ENCODE measurements at regions not wholly inside any gene's neighbourhood (a gene's known extent, or its start where the extent isn't known, plus 50 kb on each side); places are given as distances from the start of the nearest gene placed in this dataset.

GRCh38 chr21:25371841-25372425 lies 235.3 kb downstream of the MRPL39 start:
- no peak for DNase-seq

GRCh38 chr21:25370311-25370744 lies 237.0 kb downstream of the MRPL39 start:
- peak; percentile 9 for DNase-seq

DNA sequence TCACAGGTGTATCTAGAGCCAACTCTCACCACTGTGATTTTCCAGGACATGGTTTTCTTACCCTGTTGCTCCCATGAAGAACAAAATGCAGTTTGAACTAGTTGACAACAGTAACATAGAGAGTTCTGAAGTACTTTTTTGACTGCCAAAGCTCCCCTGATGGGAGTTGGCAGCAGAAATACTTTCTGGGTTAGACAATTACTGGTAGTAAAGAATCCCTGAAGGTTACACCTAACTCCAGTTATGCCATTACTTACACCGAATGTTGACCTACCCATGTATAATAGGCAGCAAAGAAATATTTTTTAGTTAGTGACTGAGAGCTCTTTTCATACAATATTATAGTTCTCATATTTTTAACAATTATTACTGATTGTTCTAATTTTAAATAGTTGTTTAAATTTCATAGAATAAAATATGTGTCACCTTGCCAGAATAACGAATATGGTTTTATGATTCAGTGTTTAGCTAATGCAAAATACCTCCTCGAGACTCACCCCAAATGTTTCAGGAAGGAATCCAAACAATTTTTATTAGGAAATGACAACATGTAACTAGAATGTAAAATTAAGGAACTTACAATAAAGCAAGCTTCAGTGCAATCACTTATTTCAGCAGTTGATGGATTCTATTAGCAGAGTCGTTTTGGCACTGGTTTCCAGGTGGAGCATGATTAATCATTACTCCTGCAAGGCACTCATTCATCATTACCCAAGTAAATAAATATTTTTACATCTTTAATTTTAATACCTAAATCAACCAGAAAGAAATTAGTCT lies 237.6 kb downstream of the MRPL39 start:
- DNase-seq: no peak

DNA sequence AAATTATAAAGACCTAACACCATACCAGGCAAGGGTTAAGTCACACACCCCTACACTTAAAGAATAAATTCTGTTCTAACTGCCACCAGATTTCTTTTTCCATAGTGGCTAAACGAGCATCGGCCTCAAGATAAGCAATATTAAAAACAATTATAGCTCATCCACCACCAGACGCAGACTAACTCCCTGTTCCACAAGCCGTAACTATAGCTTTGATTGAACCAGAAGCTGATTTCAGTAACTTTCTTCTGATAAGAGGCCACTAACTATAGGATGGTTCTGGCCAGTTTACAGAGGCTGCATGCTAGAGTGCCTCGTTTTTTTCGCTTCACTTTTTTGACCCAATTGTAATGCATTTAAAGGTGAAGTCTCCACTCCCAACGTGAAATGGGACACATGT lies 238.8 kb downstream of the MRPL39 start:
- DNase-seq: no peak

GRCh38 chr21:25366116-25366515 lies 241.2 kb downstream of the MRPL39 start:
- DNase-seq: no peak

DNA sequence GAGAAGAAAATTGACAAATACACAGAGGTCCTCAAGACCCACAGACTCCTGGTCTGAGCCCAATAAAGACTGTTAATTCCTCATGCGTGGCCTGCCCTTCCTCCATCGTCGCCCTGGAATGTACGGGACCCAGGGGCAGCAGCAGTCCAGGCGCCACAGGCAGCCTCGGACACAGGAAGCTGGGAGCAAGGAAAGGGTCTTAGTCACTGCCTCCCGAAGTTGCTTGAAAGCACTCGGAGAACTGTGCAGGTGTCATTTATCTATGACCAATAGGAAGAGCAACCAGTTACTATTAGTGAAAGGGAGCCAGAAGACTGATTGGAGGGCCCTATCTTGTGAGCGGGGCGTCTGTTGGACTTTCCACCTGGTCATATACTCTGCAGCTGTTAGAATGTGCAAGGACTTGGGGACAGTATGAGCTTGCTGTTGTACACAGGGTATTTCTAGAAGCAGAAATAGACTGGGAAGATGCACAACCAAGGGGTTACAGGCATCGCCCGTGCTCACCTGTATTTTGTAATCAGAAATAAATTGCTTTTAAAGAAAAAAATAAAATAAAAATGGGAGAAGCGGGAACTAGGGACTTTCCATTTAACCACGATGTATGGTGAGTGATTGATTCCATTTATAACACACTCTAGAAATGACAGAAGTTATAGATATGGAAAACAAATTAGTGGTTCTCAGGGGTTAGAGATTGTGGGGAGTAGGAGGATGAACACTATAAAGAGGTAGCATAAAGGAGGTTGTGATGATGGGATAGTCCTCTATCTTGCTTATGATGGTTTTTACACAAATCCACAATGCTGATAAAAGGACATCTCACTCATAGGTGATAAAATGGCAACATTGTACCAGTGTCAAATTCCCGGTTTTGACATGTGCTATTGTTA lies 244.7 kb downstream of the MRPL39 start:
- no peak for DNase-seq

DNA sequence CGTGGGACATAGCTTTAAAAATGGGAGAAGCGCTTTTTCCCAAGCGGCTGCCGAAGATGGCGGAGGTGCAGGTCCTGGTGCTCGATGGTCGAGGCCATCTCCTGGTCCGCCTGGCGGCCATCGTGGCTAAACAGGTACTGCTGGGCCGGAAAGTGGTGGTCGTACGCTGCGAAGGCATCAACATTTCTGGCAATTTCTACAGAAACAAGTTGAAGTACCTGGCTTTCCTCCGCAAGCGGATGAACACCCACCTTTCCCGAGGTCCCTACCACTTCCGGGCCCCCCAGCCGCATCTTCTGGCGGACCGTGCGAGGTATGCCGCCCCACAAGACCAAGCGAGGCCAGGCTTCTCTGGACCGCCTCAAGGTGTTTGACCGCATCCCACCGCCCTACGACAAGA lies 245.5 kb downstream of the MRPL39 start:
- no peak for DNase-seq

DNA sequence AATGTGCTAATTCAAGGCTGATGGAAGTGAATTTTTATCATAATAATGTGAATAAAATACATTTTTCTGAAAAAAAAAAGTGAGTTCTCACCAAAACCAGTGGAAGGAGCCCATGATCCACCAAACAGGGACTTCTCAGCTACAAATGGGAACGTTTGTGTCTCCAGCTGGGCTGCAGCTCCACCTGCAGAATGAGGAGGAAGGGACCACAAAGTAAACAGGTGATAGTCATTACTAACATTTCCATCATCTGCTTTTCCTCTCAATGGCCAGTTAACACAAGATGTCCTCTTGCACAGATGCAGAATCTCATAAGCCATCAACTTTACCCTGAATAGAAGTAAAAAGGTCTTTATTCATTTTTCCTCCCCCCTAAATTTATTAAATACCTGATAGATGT lies 246.2 kb downstream of the MRPL39 start:
- DNase-seq: no peak

DNA sequence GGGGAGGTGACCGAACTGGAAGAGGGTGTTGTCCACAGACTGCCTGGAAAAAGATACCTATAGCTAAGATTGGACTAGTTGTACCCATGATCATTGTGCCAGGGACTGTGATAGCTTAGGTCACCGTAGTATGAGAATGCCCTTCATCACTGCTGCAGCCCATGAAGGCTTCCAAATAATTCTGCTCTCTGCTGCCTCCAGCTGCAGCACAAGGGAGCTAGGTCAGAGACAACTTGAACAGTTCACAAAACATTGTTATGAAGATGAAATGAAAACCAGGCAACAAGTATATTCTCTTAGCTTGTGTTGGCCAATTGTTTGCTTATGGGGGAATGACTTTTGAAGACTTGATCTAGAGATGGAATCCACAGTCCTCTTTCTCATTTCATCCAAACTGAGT lies 246.7 kb downstream of the MRPL39 start:
- DNase-seq: no peak

- DNase-seq: no peak
Observed at GRCh38 chr21:25359724-25360123, 247.6 kb downstream of the MRPL39 start.

- DNase-seq: no peak
Observed at GRCh38 chr21:25350056-25350455, 257.2 kb downstream of the MRPL39 start.

DNA sequence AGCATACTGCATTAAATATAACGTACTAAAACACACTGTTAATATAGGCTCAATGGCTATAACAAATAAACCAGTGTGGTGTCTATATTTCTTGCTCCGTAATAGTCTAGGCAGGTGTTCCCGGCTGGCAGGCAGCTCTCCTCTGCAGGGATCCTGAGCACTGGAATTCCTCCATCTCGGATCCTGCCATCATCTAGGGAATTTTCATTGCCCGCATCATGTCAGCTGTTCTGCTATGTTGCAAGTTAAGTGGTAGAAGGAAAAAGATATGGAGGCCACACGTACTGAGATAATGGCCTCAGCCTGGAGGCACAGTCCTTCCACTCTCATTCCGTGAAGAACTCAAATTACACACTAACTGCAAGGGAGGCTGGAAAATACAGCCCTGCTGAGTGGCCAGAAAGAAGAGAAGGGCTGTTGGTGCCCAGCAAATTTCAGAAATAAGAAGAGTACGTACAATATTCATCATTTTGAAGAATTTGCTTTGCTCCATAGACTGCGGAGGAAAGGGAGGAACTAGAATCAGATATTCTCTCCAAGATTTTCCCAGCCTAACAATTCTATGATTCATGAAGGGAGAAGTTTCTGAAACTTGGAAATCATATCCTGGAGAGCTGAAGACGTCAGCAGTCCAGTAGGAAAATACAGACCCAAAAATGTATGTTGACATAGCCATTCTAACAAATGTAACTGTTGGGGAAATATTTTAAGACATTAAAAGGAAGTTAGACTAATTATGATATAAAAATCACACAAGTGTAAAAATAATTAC lies 263.3 kb downstream of the MRPL39 start:
- no peak for DNase-seq

- no peak for DNase-seq
Observed at GRCh38 chr21:25342816-25343215, 264.5 kb downstream of the MRPL39 start.

DNA sequence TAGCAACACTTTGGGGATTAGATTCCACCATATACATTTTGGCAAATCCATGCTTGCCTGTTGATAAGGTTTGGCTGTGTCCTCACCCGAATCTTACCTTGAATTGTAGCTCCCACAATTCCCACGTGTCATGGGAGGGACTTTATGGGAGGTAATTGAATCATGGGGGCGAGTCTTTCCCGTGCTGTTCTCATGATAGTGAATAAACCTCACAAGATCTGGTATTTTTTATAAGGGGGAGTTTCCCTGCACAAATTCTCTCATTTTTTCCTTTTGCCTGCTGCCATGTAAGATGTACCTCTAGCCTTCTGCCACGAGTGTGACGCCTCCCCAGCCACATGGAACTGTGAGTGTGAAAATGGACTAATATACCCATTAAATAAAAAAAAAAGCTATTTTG lies 265.3 kb downstream of the MRPL39 start:
- no peak for DNase-seq

- DNase-seq: no peak
Observed at GRCh38 chr21:25338415-25338814, 268.9 kb downstream of the MRPL39 start.

DNA sequence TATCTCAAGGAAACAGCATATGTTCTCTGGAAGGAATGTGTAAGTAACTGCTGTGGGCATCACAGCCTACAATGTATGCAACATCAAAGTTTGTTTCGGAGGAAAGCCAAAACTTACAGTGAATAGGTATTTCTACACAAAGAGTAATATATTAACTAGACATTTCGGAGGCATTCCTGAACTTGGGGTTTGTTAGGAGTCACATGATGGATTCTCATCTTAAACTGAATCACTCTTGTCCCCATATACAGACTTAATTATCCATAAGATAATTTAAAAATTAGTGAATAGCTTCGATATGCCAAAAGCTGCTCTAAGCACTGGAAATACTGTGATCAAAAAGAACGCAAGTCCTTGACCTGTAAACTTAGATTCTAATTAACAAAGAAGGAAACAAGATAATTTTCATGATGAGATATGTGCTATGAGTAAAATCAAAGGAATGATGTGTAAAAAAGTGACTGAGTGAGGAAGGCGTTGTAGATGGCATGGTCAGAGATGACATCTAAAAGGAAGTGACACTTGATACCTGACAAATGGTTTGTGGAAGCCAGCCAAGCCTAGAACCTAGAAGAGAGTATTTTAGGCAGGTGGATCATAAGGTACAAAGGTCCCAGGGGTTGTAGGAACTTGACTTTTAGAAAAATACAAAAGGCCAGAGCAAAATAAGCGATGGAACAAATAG lies 273.1 kb downstream of the MRPL39 start:
- no peak for DNase-seq

- no peak for DNase-seq
Observed at GRCh38 chr21:25331286-25331685, 276.0 kb downstream of the MRPL39 start.

GRCh38 chr21:25330266-25330665 lies 277.0 kb downstream of the MRPL39 start:
- DNase-seq: no peak

DNA sequence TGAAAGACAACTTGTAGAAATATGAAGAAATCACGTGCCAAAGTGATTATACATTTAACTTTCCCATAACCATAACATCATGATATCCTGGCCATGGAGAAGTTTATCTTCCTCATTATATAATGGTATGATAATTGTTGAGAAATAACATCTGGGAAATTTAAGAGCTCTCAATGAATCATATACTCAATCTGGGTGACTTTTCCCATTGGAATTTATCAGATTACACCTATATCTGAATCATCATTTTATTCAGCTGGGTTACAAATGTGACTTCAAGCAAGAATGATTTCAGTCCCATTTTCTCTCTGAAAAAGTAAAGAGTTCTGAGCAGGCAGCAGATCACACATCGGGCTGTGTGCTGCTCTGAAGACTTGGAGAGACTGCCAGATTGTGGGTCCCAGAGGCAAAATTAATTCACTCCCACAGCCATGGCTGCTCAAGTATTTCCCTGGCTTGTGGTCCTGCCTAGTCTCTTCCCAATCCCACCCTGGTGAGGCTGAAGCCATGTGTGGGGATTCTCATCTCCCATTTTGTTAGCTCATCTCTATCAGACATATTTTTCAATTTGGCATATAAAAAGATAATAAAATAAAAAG lies 278.0 kb downstream of the MRPL39 start:
- DNase-seq: no peak

DNA sequence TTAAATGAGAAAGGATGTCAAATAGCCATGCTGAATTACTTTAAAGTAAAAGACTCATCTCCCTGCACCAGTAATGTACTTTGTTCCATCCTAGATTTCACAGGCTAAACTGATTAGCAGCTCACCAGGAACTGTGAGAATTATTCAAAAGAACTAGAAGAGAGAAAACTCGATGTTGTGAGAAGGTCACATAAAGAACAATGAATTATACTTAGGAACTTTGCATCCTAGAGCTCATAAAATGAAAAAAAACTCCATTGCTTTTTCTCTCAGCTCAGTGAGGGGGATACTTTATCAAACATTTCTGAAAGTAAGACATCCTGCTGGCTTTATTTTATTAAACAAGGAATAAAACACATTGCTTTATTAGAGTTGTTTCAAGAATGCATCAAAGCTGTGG lies 278.5 kb downstream of the MRPL39 start:
- no peak for DNase-seq

GRCh38 chr21:25326181-25326580 lies 281.1 kb downstream of the MRPL39 start:
- no peak for DNase-seq

DNA sequence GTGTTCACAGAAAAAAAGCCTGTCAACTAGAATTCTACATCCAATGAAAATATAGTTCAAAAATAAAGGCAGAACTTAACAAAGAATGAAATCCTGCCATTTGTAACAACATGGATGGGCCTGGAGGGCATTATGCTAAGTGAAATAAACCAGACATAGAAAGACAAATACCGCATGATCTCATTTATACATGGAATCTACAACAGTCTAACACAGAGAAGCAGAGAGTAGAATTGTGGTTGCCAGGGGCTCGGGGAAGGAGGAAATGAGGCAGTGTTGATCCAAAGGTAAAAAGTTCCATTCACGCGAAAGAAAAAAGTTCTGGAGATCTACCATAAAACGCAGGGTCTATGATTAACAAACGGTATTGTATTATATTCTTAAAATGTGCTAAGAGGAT lies 282.6 kb downstream of the MRPL39 start:
- no peak for DNase-seq

Measured in eye (tissue), 1 donor.